ENCODE measurements at regions not wholly inside any gene's neighbourhood (a gene's known extent, or its start where the extent isn't known, plus 50 kb on each side); places are given as distances from the start of the nearest gene placed in this dataset.

DNA sequence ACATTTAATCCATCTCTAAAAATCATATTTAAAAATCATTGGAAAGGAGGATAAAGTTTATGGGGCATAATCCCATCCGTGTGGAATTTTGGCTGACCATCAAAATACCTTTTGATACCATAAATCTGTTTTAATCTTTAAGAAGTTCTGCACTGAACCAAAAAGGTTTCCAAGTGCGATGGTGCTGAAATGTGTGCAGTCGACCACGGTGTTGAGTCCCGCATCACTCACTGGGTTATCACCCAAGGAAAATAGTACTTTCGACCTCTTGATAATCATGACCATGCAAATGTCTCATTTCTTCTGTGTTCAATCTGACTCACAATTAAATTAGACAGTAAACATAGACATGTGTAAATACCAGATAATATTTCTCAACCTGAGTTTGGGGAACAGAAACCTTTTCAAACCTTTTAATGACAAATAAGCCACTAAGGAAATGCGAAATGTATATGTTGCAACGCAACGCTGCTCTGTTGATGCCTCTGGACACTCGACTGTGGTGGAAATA, 62.0 kb upstream of the CDH6 start:
- TF ChIP-seq, protein P1, sequence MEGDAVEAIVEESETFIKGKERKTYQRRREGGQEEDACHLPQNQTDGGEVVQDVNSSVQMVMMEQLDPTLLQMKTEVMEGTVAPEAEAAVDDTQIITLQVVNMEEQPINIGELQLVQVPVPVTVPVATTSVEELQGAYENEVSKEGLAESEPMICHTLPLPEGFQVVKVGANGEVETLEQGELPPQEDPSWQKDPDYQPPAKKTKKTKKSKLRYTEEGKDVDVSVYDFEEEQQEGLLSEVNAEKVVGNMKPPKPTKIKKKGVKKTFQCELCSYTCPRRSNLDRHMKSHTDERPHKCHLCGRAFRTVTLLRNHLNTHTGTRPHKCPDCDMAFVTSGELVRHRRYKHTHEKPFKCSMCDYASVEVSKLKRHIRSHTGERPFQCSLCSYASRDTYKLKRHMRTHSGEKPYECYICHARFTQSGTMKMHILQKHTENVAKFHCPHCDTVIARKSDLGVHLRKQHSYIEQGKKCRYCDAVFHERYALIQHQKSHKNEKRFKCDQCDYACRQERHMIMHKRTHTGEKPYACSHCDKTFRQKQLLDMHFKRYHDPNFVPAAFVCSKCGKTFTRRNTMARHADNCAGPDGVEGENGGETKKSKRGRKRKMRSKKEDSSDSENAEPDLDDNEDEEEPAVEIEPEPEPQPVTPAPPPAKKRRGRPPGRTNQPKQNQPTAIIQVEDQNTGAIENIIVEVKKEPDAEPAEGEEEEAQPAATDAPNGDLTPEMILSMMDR (conservative IDR thresholded peaks at IDR 0.05; ENCODE audit: low read length), result no peak
- TF ChIP-seq EZH2phosphoT487 (IDR thresholded peaks at IDR 0.05; ENCODE audit: borderline replicate concordance, low read depth, low read length), result no peak

Data from OCI-LY7 (cell line).